ENCODE measurements at regions not wholly inside any gene's neighbourhood (a gene's known extent, or its start where the extent isn't known, plus 50 kb on each side); places are given as distances from the start of the nearest gene placed in this dataset.
A peak's percentile ranks its signal among the peaks of the same experiment; 100 is the strongest.
"Not testable (repeated sequence)": the region's sequence is repeated elsewhere in the genome, so short reads cannot be mapped to it uniquely, and the experiment has no call there.

- no peak for DNase-seq (ENCODE audit: low spot score in 2 of 2)
- ATAC-seq: no peak
- H3K36me3 Mint-ChIP-seq: no peaks in the 10 kb centered on the region
- no peaks in the 10 kb centered on the region for H3K9me3 Mint-ChIP-seq
- no peak overlapping the region for H3K27ac Mint-ChIP-seq
Observed at GRCh38 chr19:14328406-14328805, 52.8 kb upstream of the ADGRE5 start.

- H3K36me3 Mint-ChIP-seq; ATAC-seq; H3K27ac Mint-ChIP-seq; DNase-seq (ENCODE audit: low spot score in 2 of 2); H3K9me3 Mint-ChIP-seq: not testable (repeated sequence)
Observed at GRCh38 chr19:14327061-14327460, 54.2 kb upstream of the ADGRE5 start.

- no peak for ATAC-seq
- H3K36me3 Mint-ChIP-seq: no peaks in the 10 kb centered on the region
- no peaks in the 10 kb centered on the region for H3K9me3 Mint-ChIP-seq
- no peak for DNase-seq (ENCODE audit: low spot score in 2 of 2)
- no peak overlapping the region for H3K27ac Mint-ChIP-seq
Observed at GRCh38 chr19:14325863-14326262, 55.4 kb upstream of the ADGRE5 start.

- ATAC-seq (no peak), DNase-seq (ENCODE audit: low spot score in 2 of 2) (no peak)
- Mint-ChIP-seq H3K27ac (no peak overlapping the region), H3K36me3 (no peaks in the 10 kb centered on the region), H3K9me3 (no peaks in the 10 kb centered on the region)
Observed at GRCh38 chr19:14325134-14325533, 56.1 kb upstream of the ADGRE5 start.

GRCh38 chr19:14322889-14323463 is 58.3 kb upstream of the ADGRE5 start:
- Mint-ChIP-seq H3K36me3 (no peaks in the 10 kb centered on the region), H3K27ac (no peak overlapping the region), H3K9me3 (no peaks in the 10 kb centered on the region)
- no peak for DNase-seq (ENCODE audit: low spot score in 2 of 2)
- no peak for ATAC-seq

GRCh38 chr19:14320253-14320652 is 61.0 kb upstream of the ADGRE5 start:
- no peaks in the 10 kb centered on the region for H3K36me3 Mint-ChIP-seq
- no peaks in the 10 kb centered on the region for H3K9me3 Mint-ChIP-seq
- DNase-seq (ENCODE audit: low spot score in 2 of 2): no peak
- peak overlapping the region in 1 of 2 donors; percentile 77 for H3K27ac Mint-ChIP-seq
- no peak for ATAC-seq

- ATAC-seq; H3K36me3 Mint-ChIP-seq; DNase-seq (ENCODE audit: low spot score in 2 of 2); H3K9me3 Mint-ChIP-seq: not testable (repeated sequence)
- H3K27ac Mint-ChIP-seq: peak overlapping the region in 1 of 2 donors; percentile 77
Observed at GRCh38 chr19:14319720-14320119, 61.5 kb upstream of the ADGRE5 start.

GRCh38 chr19:14318873-14319272 is 62.4 kb upstream of the ADGRE5 start:
- Mint-ChIP-seq H3K36me3 (no peaks in the 10 kb centered on the region), H3K27ac (no peak overlapping the region), H3K9me3 (no peaks in the 10 kb centered on the region)
- no peak for DNase-seq (ENCODE audit: low spot score in 2 of 2)
- peak in 1 of 2 donors; percentile 56 for ATAC-seq

GRCh38 chr19:14317157-14317556 is 64.1 kb upstream of the ADGRE5 start:
- Mint-ChIP-seq H3K9me3 (no peaks in the 10 kb centered on the region), H3K36me3 (no peaks in the 10 kb centered on the region), H3K27ac (no peak overlapping the region)
- ATAC-seq (no peak), DNase-seq (ENCODE audit: low spot score in 2 of 2) (no peak)

GRCh38 chr19:14315433-14315832 is 65.8 kb upstream of the ADGRE5 start:
- H3K36me3 Mint-ChIP-seq: no peaks in the 10 kb centered on the region
- no peaks in the 10 kb centered on the region for H3K9me3 Mint-ChIP-seq
- ATAC-seq (no peak), DNase-seq (ENCODE audit: low spot score in 2 of 2) (no peak)
- peak overlapping the region in 1 of 2 donors; percentile 25 for H3K27ac Mint-ChIP-seq

GRCh38 chr19:14310055-14310454 is 71.2 kb upstream of the ADGRE5 start:
- no peak for DNase-seq (ENCODE audit: low spot score in 2 of 2)
- Mint-ChIP-seq H3K9me3 (no peaks in the 10 kb centered on the region), H3K36me3 (peaks cover 0 to 4% of the 10 kb centered on the region in 2 donors), H3K27ac (peak overlapping the region in 1 of 2 donors; percentile 31)
- no peak for ATAC-seq

GRCh38 chr19:14305706-14306105 is 75.5 kb upstream of the ADGRE5 start:
- Mint-ChIP-seq H3K27ac (no peak overlapping the region), H3K9me3 (no peaks in the 10 kb centered on the region), H3K36me3 (peaks cover 0 to 4% of the 10 kb centered on the region in 2 donors)
- no peak for ATAC-seq
- DNase-seq (ENCODE audit: low spot score in 2 of 2): no peak

GRCh38 chr19:14301150-14301549 is 80.1 kb upstream of the ADGRE5 start:
- ATAC-seq: no peak
- no peak for DNase-seq (ENCODE audit: low spot score in 2 of 2)
- Mint-ChIP-seq H3K9me3 (no peaks in the 10 kb centered on the region), H3K36me3 (no peaks in the 10 kb centered on the region), H3K27ac (no peak overlapping the region)

GRCh38 chr19:14300303-14300702 is 80.9 kb upstream of the ADGRE5 start:
- ATAC-seq: no peak
- DNase-seq (ENCODE audit: low spot score in 2 of 2): no peak
- Mint-ChIP-seq H3K27ac (no peak overlapping the region), H3K9me3 (no peaks in the 10 kb centered on the region), H3K36me3 (no peaks in the 10 kb centered on the region)

- H3K9me3 Mint-ChIP-seq; H3K27ac Mint-ChIP-seq; DNase-seq (ENCODE audit: low spot score in 2 of 2); ATAC-seq; H3K36me3 Mint-ChIP-seq: not testable (repeated sequence)
Observed at GRCh38 chr19:14299224-14299827, 81.9 kb upstream of the ADGRE5 start.

GRCh38 chr19:14297883-14298576 is 83.2 kb upstream of the ADGRE5 start:
- ATAC-seq; DNase-seq (ENCODE audit: low spot score in 2 of 2); H3K9me3 Mint-ChIP-seq; H3K27ac Mint-ChIP-seq; H3K36me3 Mint-ChIP-seq: not testable (repeated sequence)

- ATAC-seq (peak; percentile 70 to 72), DNase-seq (ENCODE audit: low spot score in 2 of 2) (peak in 1 of 2 donors; percentile 36)
- not testable (repeated sequence) for H3K27ac Mint-ChIP-seq, H3K9me3 Mint-ChIP-seq, H3K36me3 Mint-ChIP-seq
Observed at GRCh38 chr19:14294974-14295373, 86.3 kb upstream of the ADGRE5 start.

- H3K9me3 Mint-ChIP-seq; H3K27ac Mint-ChIP-seq; DNase-seq (ENCODE audit: low spot score in 2 of 2); H3K36me3 Mint-ChIP-seq; ATAC-seq: not testable (repeated sequence)
Observed at GRCh38 chr19:14293816-14294170, 87.5 kb upstream of the ADGRE5 start.
